HG03432 (cell line): ENCODE measurements at regions not wholly inside any gene's neighbourhood (a gene's known extent, or its start where the extent isn't known, plus 50 kb on each side); places are given as distances from the start of the nearest gene placed in this dataset.
A peak's percentile ranks its signal among the peaks of the same experiment; 100 is the strongest.
"Not testable (repeated sequence)": the region's sequence is repeated elsewhere in the genome, so short reads cannot be mapped to it uniquely, and the experiment has no call there.

Experiments
- ATAC-seq: cut with Tn5 transposase; IDR thresholded peaks from one replicate; pipeline ENCODE4 v1.9.1; 2021; ENCODE audit warnings: mild to moderate bottlenecking, moderate library complexity; ENCODE audit not compliant: unreplicated experiment

DNA sequence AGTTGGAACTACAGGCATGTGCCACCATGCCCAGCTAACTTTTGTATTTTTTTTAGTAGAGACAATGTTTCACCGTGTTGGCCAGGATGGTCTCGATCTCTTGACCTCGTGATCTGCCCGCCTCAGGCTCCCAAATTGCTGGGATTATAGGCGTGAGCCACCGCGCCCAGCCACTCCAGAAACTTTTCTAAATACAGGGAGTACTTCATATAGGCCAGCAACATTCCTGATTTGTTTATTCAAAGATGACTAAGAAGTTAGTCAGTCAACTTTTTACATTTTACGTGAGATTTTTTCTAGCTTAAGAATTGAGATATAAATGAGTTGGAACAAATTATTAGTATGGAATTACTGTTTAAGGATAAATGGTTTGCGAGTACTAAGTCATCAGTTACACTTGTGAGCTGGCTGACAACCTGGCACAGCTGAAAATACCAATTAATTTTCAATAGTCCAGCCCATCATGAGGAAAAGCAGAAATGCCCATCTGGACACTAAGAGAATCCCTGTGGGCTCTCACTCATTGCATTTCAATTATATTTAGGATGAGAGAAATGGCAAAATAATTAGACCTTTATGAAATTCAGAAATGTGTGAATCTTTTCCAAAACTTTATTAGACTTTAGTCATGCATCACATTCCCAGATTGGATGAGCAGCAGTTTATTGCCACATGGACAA is 430.8 kb upstream of the SPATA31A3 start:
- ATAC-seq = not testable (repeated sequence)

DNA sequence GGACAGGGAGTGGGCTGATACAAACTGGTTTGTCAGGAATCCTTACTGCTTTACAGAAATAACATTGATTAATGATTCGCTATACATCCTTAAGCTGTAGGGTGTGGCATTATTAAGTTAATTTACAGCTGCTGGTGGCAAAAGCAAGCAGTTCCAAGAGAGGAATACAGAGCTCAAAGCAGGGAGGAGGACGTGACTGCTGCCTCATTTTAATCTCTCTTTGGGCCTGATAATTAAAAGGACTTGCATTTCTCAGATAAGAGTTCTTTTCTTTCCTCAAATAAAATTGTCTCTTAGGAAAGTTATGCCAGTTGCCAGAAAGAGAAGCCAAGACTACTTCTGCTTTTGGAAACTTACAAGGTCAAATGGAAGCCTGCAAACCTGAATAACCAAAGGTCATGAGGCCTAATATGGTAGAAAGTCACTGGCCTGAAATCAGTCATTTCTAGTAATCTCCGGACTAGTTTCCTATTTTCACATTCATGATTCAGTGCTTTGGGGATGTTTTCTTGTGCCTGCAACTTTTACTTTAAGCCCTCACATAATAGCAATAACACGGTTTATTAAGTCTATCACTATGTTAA is 426.2 kb upstream of the SPATA31A3 start:
- ATAC-seq = not testable (repeated sequence)

DNA sequence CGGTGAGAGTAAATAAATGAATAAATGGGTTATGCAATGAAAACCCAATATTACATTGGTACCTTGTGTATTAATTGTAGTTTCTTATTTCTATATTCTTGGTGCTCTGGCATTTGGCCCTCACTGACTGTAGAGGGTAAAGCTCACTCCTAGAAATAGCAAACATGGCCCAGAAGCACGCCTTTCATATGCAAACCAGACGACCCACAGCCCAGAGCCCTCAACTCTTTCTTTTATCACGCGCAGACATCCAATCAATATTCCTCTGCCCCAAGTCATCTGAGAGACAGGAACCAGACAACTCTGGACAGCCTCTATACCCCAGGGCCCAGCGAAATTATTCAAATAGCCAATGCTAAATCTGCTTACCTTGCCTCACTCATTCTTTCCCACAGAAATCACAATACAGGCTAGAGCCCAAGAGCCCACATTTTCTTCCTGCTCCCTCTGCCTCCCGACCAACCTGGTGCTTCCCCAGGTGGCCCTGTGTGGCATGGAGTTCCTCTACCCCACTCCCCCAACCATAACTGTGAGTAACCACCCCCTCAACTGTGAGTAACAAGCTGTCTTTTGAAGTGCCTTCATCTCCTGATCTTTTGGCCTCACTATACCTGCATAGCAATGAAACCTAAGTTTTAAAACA is 425.1 kb upstream of the SPATA31A3 start:
- not testable (repeated sequence) for ATAC-seq

DNA sequence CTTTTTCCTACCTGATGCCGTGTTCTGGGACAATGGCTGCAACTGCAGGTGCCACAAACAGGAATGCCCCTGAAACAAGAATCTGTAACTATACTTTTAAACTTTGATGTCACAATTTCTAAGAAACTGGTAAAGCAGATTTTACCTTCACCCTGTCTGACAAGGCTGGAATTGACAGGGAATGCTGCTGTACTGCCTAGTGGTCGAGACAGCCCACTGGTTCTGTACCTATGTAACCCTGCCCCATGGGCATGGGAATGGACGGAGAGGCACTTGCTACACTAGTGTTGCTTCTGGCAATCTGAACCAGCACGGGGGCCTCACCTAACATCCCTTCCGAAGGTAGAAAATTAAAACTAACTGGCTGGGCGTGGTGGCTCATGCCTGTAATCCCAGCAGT is 424.3 kb upstream of the SPATA31A3 start:
- ATAC-seq = not testable (repeated sequence)

DNA sequence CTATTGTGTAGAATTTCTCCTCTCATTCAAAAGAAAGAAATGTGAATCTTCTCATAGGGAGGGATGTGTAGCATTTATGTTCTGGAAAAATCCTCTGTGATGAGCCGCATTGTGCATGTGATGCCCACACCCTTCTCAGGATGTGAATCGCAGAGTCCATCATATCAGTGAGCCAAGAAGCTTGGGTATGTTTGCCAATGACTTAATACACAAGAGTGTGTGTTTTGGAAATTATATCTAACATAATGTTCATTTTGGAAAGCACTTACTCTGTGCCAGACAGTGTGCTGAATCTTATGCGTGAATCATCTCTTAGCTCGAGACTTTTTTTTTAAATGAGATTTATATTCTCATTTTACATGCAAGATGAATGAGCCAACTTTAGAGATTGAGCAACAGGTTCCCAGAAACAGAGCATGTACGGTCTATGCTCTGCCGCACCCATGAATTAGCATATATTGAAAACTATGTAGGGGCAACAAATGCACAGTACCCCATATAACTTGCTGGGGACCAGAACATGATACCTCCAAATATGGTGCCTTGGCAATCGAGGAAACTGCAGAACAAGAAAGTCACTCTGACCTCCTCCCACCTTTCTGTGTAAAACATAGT is 418.4 kb upstream of the SPATA31A3 start:
- ATAC-seq = not testable (repeated sequence)

DNA sequence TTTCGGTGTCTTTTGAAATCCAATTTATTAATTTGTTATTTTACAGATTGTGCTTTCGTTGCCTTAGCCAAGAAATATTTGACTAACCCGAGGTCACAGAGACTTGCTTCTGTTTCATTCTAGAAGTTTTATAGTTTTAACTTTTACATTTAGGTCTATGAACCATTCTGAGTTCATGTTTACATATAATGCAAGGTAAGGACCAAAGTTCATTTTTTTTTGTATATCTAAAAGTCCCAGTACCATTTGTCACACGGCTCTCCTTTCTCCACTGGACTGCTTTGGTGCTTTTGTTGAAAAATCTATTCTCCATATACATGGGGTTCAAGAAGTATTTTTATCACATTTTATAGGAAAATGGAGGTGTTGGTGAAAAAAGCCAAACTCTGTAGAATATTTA is 411.4 kb upstream of the SPATA31A3 start:
- ATAC-seq = not testable (repeated sequence)

DNA sequence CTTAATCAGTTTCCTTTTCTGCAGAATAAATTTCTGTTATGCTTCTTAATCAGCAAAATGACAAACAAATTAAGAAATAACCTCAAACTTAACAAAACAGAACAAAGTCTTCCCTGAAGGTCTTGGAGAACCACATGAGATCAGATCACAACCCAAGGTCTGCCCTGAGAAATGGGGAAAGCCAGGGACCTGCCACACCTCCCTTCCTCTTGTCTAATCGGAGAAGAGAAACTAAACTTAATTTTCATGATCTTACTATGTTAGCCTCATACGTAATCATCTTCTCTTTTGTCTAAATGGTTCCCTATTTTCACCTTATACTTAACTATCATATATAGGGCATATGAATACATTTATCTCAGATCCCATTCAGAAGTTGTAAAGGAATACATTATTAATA is 405.4 kb upstream of the SPATA31A3 start:
- peak; percentile 53 for ATAC-seq

DNA sequence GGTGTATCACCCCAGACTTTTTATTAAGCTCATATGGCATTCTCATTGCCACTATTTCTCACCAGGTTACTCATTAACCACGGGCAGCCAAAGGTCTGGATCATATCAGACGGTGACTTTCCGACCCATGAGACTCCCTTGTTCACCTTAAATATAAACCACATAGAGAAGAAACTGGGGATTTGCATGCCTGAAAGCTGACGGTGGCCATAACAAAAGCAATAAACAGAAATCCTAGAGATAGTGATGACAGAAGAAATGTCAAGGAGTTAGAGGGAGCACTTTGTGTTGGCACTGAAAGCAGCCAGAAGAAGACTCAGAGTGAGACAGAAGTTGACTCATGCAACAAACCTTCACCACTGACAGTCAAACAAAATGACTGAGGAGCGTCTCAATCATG is 402.4 kb upstream of the SPATA31A3 start:
- not testable (repeated sequence) for ATAC-seq

DNA sequence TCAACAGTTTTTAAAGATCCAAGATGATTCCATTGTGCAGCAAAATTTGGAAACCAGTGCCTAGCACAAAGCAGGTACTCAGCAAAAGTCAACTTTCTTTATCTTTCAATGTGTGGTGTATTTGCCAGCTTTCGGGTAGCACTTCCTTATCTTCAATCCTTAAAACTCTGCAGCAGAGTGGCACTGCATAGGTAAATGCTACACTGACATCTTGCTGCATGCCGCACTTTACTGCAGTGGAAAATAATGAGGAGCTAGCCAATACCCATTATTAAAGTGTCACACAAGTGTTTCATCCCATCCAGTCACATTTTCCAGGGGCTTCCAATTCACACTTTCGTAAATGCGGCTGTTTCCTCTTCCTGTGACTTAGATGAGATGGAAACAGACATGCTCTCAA is 401.7 kb upstream of the SPATA31A3 start:
- not testable (repeated sequence) for ATAC-seq

DNA sequence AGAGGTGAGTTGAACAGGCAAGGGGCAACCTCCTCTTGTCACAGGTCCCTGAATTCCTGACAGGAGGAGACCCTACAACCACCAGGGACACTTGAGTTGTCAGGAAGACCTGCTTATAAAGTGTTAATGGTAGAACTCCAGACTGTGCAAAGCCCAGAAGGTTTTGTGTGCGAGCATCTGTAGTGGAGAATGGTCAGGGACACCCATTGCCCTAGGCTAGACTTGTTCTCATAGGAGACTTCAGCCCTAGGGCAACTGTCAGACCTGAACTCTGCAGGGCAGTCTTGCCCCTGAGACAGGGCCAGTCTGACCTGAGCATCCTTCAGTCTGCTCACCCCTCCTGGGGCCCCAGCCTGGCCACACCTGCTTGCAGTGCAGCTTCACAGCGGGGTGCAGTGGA is 377.3 kb upstream of the SPATA31A3 start:
- not testable (repeated sequence) for ATAC-seq

DNA sequence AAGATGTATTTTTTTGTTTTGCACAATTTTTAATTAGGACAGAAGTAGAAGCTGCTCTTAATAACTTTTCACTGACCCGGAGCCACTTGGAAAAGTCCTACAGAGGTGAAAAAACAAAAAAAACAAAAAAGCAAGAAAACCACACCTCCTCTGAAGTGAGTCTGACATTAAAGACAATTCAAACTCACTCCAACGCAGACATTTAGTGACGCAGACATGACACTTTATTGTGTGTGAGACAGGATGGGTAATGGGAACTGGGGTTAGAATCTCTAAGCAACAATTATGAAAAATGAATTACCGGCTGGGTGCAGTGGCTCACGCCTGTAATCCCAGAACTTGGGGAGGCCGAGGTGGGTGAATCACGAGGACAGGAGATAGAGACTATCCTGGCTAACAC is 370.0 kb upstream of the SPATA31A3 start:
- not testable (repeated sequence) for ATAC-seq

DNA sequence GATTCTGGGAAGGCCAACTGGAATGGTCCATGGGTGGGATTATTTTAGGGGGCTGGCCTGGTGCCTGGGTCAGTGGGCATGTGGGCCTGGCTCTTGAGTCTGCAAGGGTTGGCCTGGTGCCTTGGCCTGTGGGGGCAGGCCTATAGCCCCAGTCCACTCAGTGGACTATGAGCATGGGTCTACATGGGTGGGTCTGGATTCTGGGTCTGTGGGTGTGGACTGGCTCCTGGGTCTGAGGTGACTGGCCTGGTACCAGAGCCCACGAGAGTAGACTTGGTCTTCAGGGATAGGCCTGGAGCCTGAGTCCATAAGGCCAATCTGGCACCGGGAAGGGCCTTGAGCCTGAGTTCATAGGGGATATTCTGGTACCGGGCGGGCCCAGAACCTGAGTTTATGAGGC is 361.6 kb upstream of the SPATA31A3 start:
- ATAC-seq = not testable (repeated sequence)

DNA sequence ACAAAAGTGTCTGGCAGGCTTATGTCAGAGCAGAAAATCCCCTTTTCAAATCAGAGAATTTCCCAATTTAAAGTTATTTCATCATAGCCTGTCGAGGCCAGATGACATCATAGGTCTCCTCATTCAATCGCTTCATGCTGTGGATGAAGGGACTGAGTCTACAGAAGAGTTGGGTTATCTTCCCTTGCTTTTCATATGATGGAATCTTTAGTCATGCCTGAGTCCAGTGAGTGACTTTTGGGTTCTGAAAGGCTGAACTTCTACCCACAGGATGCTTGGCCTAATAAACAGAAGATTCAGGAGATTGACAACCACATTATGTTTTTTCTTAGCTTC is 357.0 kb upstream of the SPATA31A3 start:
- ATAC-seq = not testable (repeated sequence)

DNA sequence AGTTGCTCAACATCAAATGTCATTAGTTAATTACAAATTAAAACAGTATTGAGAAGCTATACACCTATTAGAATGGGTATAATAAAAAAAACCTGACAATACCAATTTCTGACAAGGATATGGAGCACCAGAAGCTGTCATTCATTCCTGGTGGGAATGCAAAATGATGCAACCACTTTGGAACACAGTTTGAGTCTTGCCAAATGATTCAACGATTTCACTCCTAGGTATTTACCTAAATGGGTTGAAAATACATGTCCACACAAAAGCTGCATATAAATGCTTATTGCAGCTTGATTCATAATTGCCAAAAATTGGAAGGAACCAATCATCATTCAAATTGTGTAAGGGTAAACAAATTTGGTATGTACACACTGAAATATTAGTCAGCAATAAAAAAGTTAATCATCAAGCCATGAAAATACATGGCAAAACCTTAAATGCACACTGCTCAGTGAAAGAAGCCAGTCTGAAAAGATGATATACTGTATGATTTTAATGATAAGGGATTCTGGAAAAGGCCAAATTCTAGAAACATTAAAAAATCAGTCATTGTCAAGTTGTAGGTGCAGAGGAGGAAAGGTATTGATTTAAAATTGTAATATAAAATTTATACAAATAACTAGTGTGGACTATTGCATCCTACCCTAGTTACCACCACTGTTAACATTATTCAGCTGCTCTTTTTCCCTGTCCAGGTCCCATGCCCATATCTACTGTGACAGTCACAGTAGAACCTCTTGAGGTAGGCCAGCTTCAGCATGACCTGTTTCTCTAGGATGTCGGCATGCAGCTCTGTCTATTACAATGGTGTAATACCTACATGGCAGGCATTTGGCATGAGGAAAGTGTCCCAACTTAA is 356.4 kb upstream of the SPATA31A3 start:
- ATAC-seq = not testable (repeated sequence)

DNA sequence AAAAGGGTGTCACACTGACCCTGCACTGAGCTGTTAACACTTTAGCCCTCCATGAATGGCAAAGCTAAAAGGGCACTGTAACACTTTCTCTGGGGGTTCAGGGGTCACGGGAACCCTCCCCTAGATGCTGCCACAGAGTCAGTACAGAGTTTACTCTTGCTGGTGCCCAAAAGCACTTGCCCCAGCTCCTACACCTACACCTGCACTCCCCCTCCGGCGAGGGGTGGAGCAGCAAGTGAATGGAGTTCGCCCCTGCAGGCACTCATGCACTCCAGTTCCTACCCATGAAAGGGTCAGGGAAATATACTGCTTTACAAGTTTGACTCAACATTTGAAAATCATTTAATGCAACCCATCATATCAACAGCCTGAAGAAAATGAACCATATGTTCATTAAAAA is 355.7 kb upstream of the SPATA31A3 start:
- ATAC-seq = not testable (repeated sequence)

DNA sequence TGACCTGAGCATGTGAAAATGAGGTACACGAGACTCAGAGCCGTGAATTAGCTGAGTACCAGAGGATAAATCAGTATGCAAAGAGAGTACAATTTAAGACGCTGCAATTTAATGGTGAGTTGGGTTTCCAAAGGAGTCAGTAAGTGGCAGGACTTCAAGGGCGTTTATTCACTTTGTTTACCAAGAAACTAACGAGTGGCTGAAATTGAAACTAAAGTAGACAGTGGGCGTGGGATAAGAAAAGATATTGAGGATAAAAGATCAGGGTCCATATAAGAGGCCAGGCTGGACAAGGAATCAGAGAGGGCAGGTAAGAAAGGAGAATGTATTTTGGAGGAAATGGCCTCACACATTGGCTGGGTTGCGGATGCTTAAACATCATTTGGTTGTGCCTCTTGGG is 346.9 kb upstream of the SPATA31A3 start:
- not testable (repeated sequence) for ATAC-seq

DNA sequence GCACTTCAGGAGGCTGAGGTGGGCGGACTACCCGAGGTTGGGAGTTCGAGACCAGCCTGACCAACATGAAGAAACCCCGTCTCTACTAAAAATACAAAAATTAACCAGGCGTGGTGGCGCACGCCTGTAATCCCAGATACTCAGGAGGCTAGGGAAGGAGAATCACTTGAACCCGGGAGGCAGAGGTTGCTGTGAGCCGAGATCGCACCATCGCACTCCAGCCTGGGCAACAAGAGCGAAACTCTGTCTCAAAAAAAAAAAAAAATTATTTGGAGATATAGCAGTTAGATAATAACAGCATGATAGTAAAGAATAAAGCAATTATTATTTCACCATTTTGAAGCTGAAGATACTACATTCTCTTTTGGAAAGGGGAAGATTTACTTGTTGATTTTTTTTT is 345.9 kb upstream of the SPATA31A3 start:
- not testable (repeated sequence) for ATAC-seq

DNA sequence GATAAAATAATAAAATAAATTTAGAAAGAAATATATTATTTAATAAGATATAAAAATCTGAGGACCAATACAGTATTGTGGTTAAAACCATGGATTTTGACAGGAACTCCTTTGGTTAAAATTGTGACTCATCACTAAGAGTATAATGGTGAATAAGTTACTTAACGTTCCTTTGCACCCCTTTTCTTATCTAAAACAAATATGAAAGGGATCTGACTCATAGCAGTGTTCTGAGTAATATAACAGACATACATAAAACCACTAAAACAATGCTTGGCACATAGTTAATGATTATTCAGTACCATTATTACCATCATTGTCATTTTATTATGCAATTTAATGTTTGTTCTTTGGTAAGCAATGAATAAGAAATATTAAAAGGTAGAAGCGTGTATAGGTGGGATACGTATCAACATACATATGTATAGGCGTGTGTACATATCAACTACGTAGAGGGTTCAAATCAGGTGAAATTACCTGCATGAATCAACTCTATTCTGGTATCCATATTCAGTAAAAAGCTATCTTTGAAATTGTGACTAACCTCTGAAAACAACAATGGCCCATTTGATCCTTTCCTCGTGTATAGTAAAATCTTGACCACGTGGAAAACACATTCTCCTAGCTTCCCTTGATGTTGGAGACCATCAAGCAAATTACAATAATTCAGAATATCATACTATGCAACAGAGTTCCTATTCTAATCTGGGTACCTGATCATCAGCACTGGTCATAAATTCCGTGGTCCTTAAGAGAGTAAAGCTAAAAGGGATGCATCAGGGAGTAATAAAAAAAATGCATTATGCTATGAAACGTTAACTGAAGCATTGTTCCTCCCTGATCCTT is 342.6 kb upstream of the SPATA31A3 start:
- peak; percentile 69 for ATAC-seq

DNA sequence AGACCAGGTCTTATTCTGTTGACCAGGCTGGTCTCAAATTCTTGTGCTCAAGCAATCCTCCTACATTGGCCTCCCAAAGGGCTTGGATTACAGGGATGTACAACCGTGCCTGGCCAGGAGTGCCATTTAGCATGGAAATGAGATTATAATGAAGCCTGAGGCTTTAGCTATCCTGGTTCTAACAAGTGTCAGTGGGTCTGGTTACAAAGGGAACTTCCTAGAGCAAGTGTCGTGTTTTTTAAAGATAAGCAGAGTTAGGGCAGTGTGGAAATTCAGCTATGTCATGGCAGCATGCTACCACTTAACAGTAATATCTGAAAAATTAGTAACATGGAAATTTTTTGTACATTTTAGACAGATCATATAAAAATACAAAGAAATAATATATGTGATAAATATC is 339.3 kb upstream of the SPATA31A3 start:
- ATAC-seq = not testable (repeated sequence)

DNA sequence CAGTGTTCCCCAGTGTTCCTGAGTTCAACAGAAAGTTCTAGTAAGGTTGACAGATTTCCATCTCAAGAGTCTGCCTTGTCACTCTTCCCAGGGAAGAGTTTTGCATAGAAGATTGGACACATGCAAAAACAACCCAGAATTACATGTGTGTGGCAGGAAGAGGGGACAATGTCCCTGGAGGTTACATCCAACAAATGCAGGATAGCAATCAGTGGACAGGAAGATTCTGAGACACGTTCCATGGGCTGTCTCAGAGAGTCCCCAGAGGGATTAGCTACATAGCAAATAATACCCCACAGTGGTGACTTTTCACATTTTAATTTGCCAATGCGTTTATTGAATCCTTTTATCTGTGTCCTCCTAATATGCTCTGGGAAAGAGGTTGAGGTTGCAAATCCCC is 321.1 kb upstream of the SPATA31A3 start:
- not testable (repeated sequence) for ATAC-seq
